ENCODE measurements at regions not wholly inside any gene's neighbourhood (a gene's known extent, or its start where the extent isn't known, plus 50 kb on each side); places are given as distances from the start of the nearest gene placed in this dataset.
A peak's percentile ranks its signal among the peaks of the same experiment; 100 is the strongest.

DNA sequence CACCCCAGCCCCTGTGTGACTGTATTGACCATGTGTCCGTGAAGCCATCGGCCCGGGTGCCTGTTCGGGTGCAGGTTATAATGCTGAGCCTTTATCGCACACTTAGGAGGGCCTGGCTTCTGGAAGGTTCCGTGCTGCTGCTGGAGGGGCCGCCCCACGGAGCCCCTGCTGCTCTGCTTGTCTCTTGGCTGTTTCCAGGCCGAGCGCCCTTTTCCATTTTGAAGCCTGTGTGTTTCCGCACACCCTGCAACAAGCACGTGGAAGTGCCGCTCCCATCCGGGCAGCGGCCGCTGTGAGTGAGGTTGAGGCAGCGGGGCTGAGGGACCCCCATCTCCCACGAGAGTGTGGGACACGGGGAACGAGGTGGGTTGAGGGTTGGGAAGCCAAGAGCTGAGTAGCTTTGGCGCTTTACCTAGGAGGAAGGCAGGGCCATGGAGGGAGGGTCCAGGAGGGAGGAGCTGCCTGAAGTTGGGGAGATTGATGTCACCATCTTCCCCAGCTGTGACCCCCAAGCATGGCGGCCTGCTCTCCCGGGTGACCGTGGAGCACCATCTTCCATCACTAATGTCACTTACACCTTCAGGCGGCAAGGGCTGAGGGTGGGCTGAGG, 200.1 kb upstream of the GSE1 start:
- intact Hi-C loops (cut with DNase I; ENCODE audit: low total_unique reads), result no loop called here
- DNase-seq, result no peak
- Histone ChIP-seq H3K4me1 (peaks cover 6 to 18% (median 12%) of the 10 kb centered on the region in 4 donors), H3K27me3 (no peaks in the 10 kb centered on the region), H3K36me3 (no peaks in the 10 kb centered on the region), H3K4me3 (no peak overlapping the region), H3K9me3 (no peaks in the 10 kb centered on the region), H3K27ac (no peak overlapping the region)
- TF ChIP-seq POLR2A (IDR thresholded peaks at IDR 0.05), result no peak
- WGBS, 5 donors, result 91 to 96% (median 94%) methylated on average over 24 to 25 of the region's 25 CpGs

DNA sequence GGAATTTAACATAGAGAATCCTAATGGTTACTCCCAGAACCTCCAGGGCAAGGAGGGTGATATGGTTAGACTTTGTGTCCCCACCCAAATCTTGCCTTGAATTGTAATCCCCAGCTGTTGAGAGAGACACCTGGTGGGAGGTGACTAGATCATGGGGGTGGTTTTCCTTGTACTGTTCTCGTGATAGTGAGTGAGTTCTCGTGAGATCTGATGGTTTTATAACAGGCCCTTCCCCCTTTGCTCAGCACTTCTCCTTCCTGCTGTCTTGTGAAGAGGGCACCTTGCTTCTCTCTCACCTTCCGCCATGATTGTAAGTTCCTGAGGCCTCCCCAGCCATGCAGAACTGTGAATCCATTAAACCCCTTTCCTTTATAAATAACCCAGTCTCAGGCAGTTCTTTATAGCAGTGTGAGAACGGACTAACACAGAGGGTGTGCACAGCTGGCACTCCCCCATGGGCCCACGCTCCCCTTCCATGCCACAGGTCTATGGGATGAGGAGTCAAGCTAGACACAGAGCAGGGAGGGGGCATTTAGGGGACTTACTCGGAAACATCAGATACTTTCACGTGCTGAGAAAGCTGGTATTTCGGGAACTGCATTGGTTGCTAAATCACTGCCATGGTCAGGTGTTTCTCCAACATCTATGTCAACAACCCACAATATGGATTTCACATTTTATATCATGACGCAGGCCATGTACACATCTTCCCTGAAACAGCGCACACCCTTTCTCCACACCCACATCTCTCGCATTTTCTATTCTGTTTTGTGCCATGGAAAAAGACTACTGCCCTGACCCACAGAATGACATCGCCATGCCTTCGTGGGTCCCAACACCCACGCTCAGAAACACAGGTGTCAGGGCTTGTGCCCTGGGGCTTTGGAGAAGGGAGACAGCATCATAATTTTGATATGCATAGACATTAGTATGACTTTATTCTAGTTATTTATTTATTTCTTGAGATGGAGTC, 199.1 kb upstream of the GSE1 start:
- H3K4me1 ChIP-seq, result peaks cover 6 to 18% (median 12%) of the 10 kb centered on the region in 4 donors
- 91 to 94% (median 94%) methylated on average over 14 of the region's 14 CpGs for WGBS, 5 donors
- no peaks in the 10 kb centered on the region for H3K36me3 ChIP-seq
- H3K9me3 ChIP-seq, result no peaks in the 10 kb centered on the region
- TF ChIP-seq CTCF (IDR thresholded peaks at IDR 0.05), result no peak
- TF ChIP-seq EP300 (IDR thresholded peaks at IDR 0.05), result no peak
- TF ChIP-seq POLR2AphosphoS5 (IDR thresholded peaks at IDR 0.05), result no peak
- no peak for TF ChIP-seq POLR2A (IDR thresholded peaks at IDR 0.05)
- intact Hi-C loops (cut with DNase I; ENCODE audit: low total_unique reads), result no loop called here
- no peaks in the 10 kb centered on the region for H3K27me3 ChIP-seq
- DNase-seq, result no peak
- no peak overlapping the region for H3K4me3 ChIP-seq
- no peak overlapping the region for H3K27ac ChIP-seq

DNA sequence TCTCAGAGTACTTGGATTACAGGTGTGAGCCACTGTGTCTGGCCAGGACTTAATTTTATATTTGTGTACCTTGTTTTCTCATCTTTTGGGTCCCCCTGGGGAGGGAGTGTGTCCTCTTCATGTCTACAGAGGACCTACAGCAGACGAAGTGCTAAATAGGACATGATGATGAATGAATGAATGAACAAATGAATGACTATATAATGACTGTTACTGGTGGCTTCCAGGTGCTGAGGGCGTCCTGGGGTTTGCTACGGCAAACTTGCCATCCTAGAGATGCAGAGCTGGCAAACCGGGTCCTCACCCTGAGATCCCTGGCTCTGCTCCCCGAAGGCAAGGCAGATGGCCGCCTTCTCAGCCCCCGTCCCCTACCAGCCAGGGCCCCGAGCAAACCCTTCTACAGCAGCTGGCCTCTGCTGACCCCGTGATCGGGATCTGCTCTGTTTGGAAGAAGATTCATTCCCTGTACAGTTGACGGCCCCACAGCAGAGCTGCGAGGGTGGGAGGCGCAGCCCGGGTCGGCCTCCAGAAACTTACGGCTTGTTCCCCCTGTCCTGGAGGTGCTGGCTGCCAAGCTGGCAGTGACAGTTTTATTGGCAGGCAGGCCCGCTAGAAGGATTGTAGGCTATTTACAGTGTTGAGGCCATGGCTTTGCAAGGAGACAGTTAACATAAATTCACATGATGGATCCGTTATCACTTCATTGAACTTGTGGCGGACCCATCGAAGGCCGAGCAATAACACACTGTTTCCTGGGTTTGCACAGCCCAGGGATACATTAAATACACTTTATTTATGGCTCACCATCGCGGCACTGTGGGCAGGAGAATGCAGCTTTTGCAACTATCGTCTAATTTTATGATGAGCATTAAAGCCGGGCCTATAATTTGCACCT, 197.7 kb upstream of the GSE1 start:
- TF ChIP-seq CTCF (IDR thresholded peaks at IDR 0.05), result no peak
- TF ChIP-seq POLR2AphosphoS5 (IDR thresholded peaks at IDR 0.05), result no peak
- TF ChIP-seq EP300 (IDR thresholded peaks at IDR 0.05), result no peak
- no peak for TF ChIP-seq POLR2A (IDR thresholded peaks at IDR 0.05)
- Histone ChIP-seq H3K9me3 (no peaks in the 10 kb centered on the region), H3K4me1 (peaks cover 6 to 19% (median 14%) of the 10 kb centered on the region in 4 donors), H3K4me3 (no peak overlapping the region), H3K27me3 (no peaks in the 10 kb centered on the region), H3K27ac (peak overlapping the region in 1 of 5 donors; percentile 14), H3K36me3 (no peaks in the 10 kb centered on the region)
- no peak for DNase-seq
- intact Hi-C loops (cut with DNase I; ENCODE audit: low total_unique reads), result no loop called here
- 65 to 78% (median 71%) methylated on average over 17 to 25 of the region's 25 CpGs for WGBS, 5 donors

DNA sequence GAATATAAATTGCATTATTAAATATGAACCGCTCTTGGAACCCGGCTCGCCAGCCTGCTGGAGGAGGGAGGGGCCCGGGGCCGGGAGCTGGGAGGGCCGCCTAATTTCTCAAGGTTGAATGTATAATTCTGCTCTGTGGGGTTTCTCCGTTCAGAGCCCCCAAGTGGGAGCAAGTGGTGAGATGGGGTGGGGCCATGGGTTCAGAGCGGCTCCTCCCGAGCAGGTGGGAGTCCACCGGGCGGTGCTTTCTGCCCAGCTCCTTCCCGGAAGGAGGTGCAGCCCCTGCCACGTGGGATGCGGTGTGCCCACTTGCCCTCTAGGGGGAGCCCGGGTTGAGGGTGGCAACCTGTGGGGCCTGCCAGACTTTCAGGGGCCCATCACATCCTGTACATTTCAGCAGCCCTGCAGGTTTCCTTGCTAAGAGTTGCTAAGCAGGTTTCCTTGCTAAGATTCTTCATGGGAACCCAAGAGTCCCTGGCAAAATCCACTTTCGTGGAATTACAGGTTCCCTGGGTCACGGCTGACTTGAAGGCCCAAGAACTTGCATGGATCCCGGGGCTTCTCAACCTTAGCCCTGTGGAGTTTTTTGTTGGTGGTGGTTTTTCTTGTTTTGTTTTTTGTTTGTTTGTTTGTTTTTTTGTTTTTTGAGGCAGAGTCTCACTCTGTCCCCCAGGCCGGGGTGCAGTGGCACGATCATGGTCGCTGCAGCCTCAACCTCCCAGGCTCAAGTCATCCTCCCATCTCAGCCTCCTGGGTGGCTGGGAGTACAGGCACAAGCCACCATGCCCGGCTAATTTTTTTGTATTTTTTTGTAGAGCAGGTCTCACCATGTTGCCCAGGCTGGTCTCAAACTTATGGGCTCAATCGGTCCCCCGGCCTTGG, 196.7 kb upstream of the GSE1 start:
- TF ChIP-seq POLR2AphosphoS5 (IDR thresholded peaks at IDR 0.05) (peak in 1 of 3 donors; percentile 59), CTCF (IDR thresholded peaks at IDR 0.05) (peak in 5 of 7 experiments; percentile 44 to 87 (median 69)), POLR2A (IDR thresholded peaks at IDR 0.05) (no peak)
- Histone ChIP-seq H3K4me3 (peak overlapping the region in 1 of 4 donors; percentile 23), H3K36me3 (no peaks in the 10 kb centered on the region), H3K27ac (peak overlapping the region in 1 of 5 donors; percentile 2), H3K4me1 (peaks cover 14 to 30% (median 24%) of the 10 kb centered on the region in 4 donors), H3K9me3 (no peaks in the 10 kb centered on the region), H3K27me3 (no peaks in the 10 kb centered on the region)
- intact Hi-C loops (cut with DNase I; ENCODE audit: low total_unique reads), result no loop called here
- peak; percentile 87 to 88 for DNase-seq
- WGBS, 5 donors, result 46 to 57% (median 48%) methylated on average over 20 to 24 of the region's 24 CpGs
